ENCODE measurements at regions not wholly inside any gene's neighbourhood (a gene's known extent, or its start where the extent isn't known, plus 50 kb on each side); places are given as distances from the start of the nearest gene placed in this dataset.

GRCh38 chr18:56505971-56506370 lies 132.4 kb downstream of the TXNL1 start:
- TF ChIP-seq CTCF (IDR thresholded peaks at IDR 0.05; ENCODE audit: low read depth, low read length, poor library complexity, severe bottlenecking), result no peak
- TF ChIP-seq EZH2phosphoT487 (IDR thresholded peaks at IDR 0.05; ENCODE audit: borderline replicate concordance, low read length), result no peak
